ENCODE measurements at regions not wholly inside any gene's neighbourhood (a gene's known extent, or its start where the extent isn't known, plus 50 kb on each side); places are given as distances from the start of the nearest gene placed in this dataset.

DNA sequence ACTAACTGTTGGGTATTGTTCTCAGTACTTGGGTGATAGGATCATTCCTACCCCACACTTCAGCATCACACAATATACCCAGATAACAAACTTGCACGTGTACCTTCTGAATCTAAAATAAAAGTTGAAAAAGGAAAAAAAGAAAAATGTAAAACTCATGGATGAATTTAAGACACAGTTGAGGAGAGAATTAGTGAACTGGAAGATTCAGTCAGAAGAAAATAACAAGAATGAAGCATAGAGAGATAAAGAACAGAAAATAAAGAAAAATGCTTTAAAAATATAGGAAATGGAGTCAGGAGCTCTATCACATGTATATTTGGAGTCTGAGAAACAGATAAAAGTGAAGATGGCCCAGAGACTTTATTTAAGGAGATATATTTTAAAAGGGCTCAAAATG lies 90.4 kb upstream of the SALL3 start (continued):
- TF ChIP-seq, protein P1, sequence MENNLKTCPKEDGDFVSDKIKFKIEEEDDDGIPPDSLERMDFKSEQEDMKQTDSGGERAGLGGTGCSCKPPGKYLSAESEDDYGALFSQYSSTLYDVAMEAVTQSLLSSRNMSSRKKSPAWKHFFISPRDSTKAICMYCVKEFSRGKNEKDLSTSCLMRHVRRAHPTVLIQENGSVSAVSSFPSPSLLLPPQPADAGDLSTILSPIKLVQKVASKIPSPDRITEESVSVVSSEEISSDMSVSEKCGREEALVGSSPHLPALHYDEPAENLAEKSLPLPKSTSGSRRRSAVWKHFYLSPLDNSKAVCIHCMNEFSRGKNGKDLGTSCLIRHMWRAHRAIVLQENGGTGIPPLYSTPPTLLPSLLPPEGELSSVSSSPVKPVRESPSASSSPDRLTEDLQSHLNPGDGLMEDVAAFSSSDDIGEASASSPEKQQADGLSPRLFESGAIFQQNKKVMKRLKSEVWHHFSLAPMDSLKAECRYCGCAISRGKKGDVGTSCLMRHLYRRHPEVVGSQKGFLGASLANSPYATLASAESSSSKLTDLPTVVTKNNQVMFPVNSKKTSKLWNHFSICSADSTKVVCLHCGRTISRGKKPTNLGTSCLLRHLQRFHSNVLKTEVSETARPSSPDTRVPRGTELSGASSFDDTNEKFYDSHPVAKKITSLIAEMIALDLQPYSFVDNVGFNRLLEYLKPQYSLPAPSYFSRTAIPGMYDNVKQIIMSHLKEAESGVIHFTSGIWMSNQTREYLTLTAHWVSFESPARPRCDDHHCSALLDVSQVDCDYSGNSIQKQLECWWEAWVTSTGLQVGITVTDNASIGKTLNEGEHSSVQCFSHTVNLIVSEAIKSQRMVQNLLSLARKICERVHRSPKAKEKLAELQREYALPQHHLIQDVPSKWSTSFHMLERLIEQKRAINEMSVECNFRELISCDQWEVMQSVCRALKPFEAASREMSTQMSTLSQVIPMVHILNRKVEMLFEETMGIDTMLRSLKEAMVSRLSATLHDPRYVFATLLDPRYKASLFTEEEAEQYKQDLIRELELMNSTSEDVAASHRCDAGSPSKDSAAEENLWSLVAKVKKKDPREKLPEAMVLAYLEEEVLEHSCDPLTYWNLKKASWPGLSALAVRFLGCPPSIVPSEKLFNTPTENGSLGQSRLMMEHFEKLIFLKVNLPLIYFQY (CRISPR knock-in tag; IDR thresholded peaks at IDR 0.05; ENCODE audit: borderline replicate concordance): no peak
- TF ChIP-seq KLF9 (CRISPR knock-in tag; IDR thresholded peaks at IDR 0.05; ENCODE audit: low read depth) (no peak), ZNF253 (CRISPR knock-in tag; IDR thresholded peaks at IDR 0.05; ENCODE audit: borderline replicate concordance) (no peak)
- TF ChIP-seq, protein P2, sequence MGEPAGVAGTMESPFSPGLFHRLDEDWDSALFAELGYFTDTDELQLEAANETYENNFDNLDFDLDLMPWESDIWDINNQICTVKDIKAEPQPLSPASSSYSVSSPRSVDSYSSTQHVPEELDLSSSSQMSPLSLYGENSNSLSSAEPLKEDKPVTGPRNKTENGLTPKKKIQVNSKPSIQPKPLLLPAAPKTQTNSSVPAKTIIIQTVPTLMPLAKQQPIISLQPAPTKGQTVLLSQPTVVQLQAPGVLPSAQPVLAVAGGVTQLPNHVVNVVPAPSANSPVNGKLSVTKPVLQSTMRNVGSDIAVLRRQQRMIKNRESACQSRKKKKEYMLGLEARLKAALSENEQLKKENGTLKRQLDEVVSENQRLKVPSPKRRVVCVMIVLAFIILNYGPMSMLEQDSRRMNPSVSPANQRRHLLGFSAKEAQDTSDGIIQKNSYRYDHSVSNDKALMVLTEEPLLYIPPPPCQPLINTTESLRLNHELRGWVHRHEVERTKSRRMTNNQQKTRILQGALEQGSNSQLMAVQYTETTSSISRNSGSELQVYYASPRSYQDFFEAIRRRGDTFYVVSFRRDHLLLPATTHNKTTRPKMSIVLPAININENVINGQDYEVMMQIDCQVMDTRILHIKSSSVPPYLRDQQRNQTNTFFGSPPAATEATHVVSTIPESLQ (CRISPR knock-in tag; conservative IDR thresholded peaks at IDR 0.05): no peak
- TF ChIP-seq, protein P3, sequence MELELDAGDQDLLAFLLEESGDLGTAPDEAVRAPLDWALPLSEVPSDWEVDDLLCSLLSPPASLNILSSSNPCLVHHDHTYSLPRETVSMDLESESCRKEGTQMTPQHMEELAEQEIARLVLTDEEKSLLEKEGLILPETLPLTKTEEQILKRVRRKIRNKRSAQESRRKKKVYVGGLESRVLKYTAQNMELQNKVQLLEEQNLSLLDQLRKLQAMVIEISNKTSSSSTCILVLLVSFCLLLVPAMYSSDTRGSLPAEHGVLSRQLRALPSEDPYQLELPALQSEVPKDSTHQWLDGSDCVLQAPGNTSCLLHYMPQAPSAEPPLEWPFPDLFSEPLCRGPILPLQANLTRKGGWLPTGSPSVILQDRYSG (CRISPR knock-in tag; IDR thresholded peaks at IDR 0.05): no peak

DNA sequence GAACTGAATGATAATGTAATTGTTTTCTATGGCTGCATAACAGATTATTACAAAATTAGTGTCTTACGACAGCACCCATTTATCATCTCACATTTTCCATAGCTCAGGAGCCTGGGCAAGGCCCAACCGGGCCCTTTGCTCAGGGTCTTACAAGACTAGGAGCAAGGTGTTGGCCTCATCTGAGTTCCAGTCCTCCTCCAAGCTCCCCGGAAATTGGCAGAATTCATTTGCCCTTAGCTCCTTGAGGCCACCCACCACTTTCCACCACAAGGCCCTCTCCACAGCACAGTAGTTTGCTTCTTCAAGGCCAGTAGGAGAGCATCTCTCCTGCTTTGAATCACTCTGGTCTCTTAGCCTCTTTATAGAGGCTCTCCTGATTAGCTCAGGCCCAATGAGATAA lies 89.2 kb upstream of the SALL3 start:
- Histone ChIP-seq H3K9ac (ENCODE audit: insufficient read depth, low read depth, low read length) (no peak overlapping the region), H3K79me2 (ENCODE audit: insufficient read depth, low read length) (no peaks in the 10 kb centered on the region), H3K4me3 (replicated peaks in 1 of 3; ENCODE audit: insufficient read depth in 1 of 3, low read depth in 2 of 3, low read length in 3 of 3) (no peak overlapping the region), H3K27ac (ENCODE audit: extremely low read length, insufficient read depth, low read length) (no peak overlapping the region), H3K27me3 (ENCODE audit: control insufficient read depth in 1 of 2, insufficient read depth in 2 of 2, low read length in 2 of 2) (peaks cover 0 to 16% of the 10 kb centered on the region in 2 experiments; a peak in 2 of 5 replicates), H4K20me1 (ENCODE audit: insufficient read depth, low read length) (no peaks in the 10 kb centered on the region), H3K9me3 (ENCODE audit: low read length) (peaks cover 13% of the 10 kb centered on the region), H3K4me2 (ENCODE audit: low read depth, low read length) (no peak overlapping the region), H3K36me3 (replicated peaks in 1 of 2; ENCODE audit: control insufficient read depth in 1 of 2, insufficient read depth in 2 of 2, low read length in 2 of 2) (no peaks in the 10 kb centered on the region), H3K4me1 (ENCODE audit: insufficient read depth, low read length) (no peaks in the 10 kb centered on the region), H2AFZ (ENCODE audit: low read length) (no peak overlapping the region)
- ATAC-seq (no peak), FAIRE-seq (no peak), DNase-seq (ENCODE audit: low spot score) (no peak)
- WGBS (ENCODE audit: low lambda C conversion rate): 2% methylated on average over 3 of the region's 3 CpGs
- ChIA-PET POLR2A (no interaction called here), CTCF (ENCODE audit: low intra/inter-chr PET ratio, low total read pairs) (no interaction called here)
- intact Hi-C loops (cut with micrococcal nuclease; ENCODE audit: unreplicated experiment) (no loop called here), in situ Hi-C loops (cut with HindIII; ENCODE audit: extremely low pct_ligation_motif_present, low pct_unique_long_range_greater_than_20kb) (no loop called here)
- BruUV-seq (replicated peaks): no TSS peak
- TF ChIP-seq MYNN (CRISPR knock-in tag; IDR thresholded peaks at IDR 0.05; ENCODE audit: low read depth) (no peak), SP1 (IDR thresholded peaks at IDR 0.05) (no peak), SP1 (CRISPR knock-in tag; IDR thresholded peaks at IDR 0.05) (no peak), KLF11 (CRISPR knock-in tag; IDR thresholded peaks at IDR 0.05) (no peak), HNRNPK (IDR thresholded peaks at IDR 0.05; ENCODE audit: low read depth, low read length, poor library complexity, severe bottlenecking) (no peak), GTF3A (CRISPR knock-in tag; conservative IDR thresholded peaks at IDR 0.05) (no peak)
- TF ChIP-seq, protein P4, sequence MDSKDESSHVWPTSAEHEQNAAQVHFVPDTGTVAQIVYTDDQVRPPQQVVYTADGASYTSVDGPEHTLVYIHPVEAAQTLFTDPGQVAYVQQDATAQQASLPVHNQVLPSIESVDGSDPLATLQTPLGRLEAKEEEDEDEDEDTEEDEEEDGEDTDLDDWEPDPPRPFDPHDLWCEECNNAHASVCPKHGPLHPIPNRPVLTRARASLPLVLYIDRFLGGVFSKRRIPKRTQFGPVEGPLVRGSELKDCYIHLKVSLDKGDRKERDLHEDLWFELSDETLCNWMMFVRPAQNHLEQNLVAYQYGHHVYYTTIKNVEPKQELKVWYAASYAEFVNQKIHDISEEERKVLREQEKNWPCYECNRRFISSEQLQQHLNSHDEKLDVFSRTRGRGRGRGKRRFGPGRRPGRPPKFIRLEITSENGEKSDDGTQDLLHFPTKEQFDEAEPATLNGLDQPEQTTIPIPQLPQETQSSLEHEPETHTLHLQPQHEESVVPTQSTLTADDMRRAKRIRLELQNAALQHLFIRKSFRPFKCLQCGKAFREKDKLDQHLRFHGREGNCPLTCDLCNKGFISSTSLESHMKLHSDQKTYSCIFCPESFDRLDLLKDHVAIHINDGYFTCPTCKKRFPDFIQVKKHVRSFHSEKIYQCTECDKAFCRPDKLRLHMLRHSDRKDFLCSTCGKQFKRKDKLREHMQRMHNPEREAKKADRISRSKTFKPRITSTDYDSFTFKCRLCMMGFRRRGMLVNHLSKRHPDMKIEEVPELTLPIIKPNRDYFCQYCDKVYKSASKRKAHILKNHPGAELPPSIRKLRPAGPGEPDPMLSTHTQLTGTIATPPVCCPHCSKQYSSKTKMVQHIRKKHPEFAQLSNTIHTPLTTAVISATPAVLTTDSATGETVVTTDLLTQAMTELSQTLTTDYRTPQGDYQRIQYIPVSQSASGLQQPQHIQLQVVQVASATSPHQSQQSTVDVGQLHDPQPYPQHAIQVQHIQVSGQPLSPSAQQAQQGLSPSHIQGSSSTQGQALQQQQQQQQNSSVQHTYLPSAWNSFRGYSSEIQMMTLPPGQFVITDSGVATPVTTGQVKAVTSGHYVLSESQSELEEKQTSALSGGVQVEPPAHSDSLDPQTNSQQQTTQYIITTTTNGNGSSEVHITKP (CRISPR knock-in tag; IDR thresholded peaks at IDR 0.05; ENCODE audit: low read depth): no peak
- TF ChIP-seq, protein P5, sequence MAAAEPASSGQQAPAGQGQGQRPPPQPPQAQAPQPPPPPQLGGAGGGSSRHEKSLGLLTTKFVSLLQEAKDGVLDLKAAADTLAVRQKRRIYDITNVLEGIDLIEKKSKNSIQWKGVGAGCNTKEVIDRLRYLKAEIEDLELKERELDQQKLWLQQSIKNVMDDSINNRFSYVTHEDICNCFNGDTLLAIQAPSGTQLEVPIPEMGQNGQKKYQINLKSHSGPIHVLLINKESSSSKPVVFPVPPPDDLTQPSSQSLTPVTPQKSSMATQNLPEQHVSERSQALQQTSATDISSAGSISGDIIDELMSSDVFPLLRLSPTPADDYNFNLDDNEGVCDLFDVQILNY (CRISPR knock-in tag; conservative IDR thresholded peaks at IDR 0.05): no peak

All from HepG2 (cell line).